Activated T-cell treated with anti-CD3 and anti-CD28 coated beads, Interleukin-2, amount 50 U/mL, for 4 hours (primary cell): ENCODE measurements at regions not wholly inside any gene's neighbourhood (a gene's known extent, or its start where the extent isn't known, plus 50 kb on each side); places are given as distances from the start of the nearest gene placed in this dataset.
"Not testable (repeated sequence)": the region's sequence is repeated elsewhere in the genome, so short reads cannot be mapped to it uniquely, and the experiment has no call there.

Experiments
- ATAC-seq, 2 donors: fragments of 200-7000 bp; cut with Tn5 transposase; one replicate each; pipeline ENCODE4 v1.10.0; 2021
- DNase-seq: peaks from one replicate; pipeline ENCODE4 v3.0.0-alpha.2; 2020
- H3K27me3 Mint-ChIP-seq: one replicate; pipeline ENCODE4 v1.8.0; 2021; ENCODE audit warnings: low read depth, mixed read lengths
- H3K36me3 Mint-ChIP-seq: one replicate; pipeline ENCODE4 v1.8.0; 2022; ENCODE audit warnings: mixed read lengths; ENCODE audit not compliant: insufficient read depth
- H3K4me1 Mint-ChIP-seq: one replicate; pipeline ENCODE4 v1.8.0; 2021; ENCODE audit warnings: low read depth, mixed read lengths
- H3K4me3 Mint-ChIP-seq: one replicate; pipeline ENCODE4 v1.8.0; 2021; ENCODE audit warnings: mild to moderate bottlenecking, moderate library complexity, mixed read lengths
- H3K9me3 Mint-ChIP-seq: one replicate; pipeline ENCODE4 v1.8.0; 2021; ENCODE audit warnings: mixed read lengths

DNA sequence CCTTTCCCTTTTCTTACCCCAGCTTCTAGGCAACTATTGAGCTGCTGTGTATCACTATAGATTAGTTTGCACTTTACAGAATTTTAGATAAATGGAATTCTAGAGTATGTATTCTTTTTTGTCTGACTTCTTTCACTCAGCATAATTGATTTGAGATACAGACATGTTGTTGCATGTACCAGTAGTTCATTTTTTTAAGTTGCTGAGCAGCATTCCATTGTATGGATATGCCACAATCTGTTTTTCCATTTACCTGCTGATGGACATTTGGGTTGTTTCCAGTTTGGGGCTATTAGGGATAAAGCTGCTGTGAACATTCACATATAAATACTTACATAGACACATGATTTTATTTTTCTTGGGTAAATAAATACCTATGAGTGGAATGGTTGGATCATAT lies 135.7 kb downstream of the IGF1 start:
- H3K27me3 Mint-ChIP-seq: no peaks in the 10 kb centered on the region
- DNase-seq (no peak), ATAC-seq (no peak)
- no peaks in the 10 kb centered on the region for H3K4me1 Mint-ChIP-seq
- no peaks in the 10 kb centered on the region for H3K9me3 Mint-ChIP-seq
- H3K36me3 Mint-ChIP-seq: no peaks in the 10 kb centered on the region
- H3K4me3 Mint-ChIP-seq: no peak overlapping the region

DNA sequence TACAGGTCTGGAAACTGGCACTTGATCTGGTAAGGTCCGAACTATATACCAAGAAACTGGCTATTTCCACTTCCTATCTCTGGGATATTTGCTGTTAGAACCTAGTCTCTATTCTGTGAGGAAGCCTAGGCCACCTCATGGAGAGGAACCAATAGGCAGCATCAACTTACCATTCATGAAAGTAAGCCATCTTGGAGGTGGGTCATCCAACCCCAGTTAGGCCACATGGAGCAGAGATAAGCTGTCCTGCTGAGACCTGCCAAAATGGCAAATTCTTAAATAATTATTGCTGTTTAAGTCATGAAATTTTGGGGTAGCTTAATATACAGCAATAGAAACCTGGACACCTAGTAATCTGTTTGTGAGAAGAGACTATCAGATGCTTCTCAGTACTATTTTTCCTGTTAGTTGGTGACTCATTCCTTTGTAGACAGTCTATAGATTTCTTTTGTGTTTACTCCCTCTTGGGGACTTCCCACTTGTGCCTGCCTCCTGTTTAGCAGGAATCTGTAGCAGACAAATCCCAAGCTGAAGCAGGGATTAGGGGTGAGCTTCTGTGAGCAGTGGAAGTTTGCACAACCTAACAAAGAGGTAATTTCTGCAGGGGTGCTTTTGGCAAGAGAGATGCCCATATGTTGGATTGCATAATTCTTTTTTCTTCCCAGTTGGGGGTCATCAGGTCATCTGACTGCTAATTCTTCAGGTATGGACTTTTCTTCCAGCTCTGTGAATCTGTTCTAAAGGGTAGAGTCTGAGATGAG lies 136.8 kb downstream of the IGF1 start:
- Mint-ChIP-seq H3K9me3 (no peaks in the 10 kb centered on the region), H3K4me3 (no peak overlapping the region), H3K36me3 (no peaks in the 10 kb centered on the region), H3K4me1 (no peaks in the 10 kb centered on the region), H3K27me3 (no peaks in the 10 kb centered on the region)
- no peak for ATAC-seq
- DNase-seq: no peak

DNA sequence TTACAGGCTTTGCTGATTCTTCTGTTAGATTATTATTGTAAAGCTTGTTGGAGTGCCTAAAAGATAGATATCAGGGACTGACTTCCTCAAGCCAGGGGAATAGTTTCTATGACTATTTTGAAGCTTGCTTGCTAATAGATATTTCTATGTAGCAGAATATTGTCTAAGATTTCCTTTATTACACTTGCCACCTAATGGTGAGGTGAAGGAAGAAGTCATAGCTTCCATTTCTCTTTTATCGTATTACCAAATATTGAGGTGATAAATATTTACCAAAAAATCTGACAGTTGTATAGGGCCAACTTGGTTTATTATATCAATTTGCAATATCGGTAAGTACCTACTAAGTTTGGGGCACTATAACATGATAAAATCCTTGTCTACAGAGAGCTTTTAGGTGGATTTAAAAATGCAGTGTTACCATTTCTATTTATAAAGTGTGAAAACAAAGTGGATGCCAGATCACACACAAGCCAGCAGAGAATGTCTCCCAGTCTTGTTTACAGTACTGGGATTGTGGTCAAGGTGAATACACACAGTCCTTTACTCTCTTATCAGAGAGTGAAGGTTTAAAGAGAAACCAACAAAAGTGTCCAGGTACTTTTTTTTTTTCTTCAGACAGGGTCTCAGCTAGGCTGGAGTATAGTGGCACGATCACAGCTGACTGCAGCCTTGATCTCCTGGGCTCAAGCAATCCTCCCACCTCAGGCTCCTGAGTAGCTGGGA lies 137.9 kb downstream of the IGF1 start:
- no peaks in the 10 kb centered on the region for H3K9me3 Mint-ChIP-seq
- H3K4me3 Mint-ChIP-seq: no peak overlapping the region
- no peaks in the 10 kb centered on the region for H3K4me1 Mint-ChIP-seq
- no peaks in the 10 kb centered on the region for H3K36me3 Mint-ChIP-seq
- ATAC-seq (no peak), DNase-seq (no peak)
- H3K27me3 Mint-ChIP-seq: peaks cover 3% of the 10 kb centered on the region

DNA sequence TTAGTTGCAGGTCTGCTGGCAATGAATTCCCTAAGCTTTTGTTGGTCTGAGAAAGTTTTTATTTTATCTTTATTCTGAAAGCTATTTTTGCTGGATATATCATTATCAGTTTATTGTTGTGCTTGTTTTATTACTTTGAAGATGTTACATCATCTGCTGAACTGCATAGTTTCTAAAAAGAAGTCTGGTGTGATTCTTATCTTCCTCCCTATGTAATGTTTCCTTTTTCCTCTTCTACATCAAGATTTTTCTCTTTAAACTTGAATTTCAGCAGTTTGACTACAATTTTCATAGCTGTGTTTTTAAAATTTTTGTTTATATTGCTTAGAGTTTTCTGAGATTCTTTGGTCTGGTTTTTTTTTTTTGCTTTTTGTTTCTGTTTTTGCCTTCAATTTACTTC lies 137.1 kb upstream of the PMCH start:
- Mint-ChIP-seq H3K4me3 (no peak overlapping the region), H3K4me1 (no peaks in the 10 kb centered on the region), H3K9me3 (peaks cover 6% of the 10 kb centered on the region), H3K27me3 (peaks cover 6% of the 10 kb centered on the region), H3K36me3 (no peaks in the 10 kb centered on the region)
- no peak for DNase-seq
- ATAC-seq: no peak

DNA sequence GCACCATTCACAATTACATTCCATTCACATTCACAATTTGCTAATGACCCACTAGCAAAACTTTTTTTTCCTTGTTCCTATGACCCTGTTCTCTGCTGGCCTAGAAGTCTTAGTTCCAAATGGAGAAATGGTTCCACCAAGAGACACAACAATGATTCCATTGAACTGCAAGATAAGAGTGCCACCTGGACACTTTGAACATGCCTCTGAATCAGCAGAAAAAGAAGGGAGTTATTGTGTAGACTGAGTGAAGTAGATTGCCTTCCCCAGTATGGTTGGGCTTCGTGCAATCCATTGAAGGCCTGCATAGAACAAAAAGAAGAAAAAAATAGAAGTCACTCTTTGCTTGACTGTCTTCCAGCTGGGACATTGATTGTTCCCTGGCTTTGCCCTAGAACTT lies 133.8 kb upstream of the PMCH start:
- H3K27me3 Mint-ChIP-seq: peaks cover 4% of the 10 kb centered on the region
- no peak for DNase-seq
- no peaks in the 10 kb centered on the region for H3K4me1 Mint-ChIP-seq
- no peak for ATAC-seq
- peaks cover 6% of the 10 kb centered on the region for H3K9me3 Mint-ChIP-seq
- no peak overlapping the region for H3K4me3 Mint-ChIP-seq
- no peaks in the 10 kb centered on the region for H3K36me3 Mint-ChIP-seq

DNA sequence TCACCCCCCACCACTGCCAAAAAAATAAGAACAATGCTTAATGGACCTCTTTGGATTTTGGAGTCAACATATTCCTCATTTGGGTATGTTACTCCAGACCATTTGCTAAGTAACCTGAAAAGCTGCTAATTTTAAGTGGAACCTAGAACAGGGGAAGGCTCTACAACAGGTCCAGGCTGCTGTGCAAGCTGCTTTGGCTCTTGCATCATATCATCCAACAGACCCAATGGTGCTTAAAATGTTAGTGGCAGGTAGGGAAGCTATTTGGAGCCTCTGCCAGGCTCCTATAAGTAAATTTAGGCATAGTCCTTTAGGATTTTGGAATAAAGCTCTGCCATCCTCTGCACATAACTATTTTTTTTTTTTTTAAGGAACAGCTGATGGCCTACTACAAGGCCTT lies 132.2 kb upstream of the PMCH start:
- no peak overlapping the region for H3K4me3 Mint-ChIP-seq
- no peaks in the 10 kb centered on the region for H3K9me3 Mint-ChIP-seq
- peaks cover 6% of the 10 kb centered on the region for H3K27me3 Mint-ChIP-seq
- no peaks in the 10 kb centered on the region for H3K36me3 Mint-ChIP-seq
- ATAC-seq (no peak), DNase-seq (no peak)
- H3K4me1 Mint-ChIP-seq: no peaks in the 10 kb centered on the region

DNA sequence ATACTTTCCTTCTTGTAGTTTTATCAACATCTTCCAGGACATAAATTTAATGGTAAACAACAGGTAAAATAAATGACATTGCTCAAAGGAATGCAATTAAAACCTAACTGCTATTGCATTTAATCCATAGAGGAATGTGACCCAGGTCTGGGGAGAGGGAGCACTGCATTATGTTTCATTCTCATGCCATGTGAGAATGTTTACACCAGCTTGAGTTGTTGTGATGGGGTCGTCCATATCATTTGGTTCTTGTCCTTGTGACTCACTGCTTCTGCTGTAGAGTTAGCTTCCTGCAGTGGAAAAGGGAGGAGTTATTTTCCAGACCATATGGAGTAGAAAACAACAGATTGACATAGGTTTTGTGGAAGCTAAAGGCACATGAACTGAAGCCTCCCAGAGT lies 129.3 kb upstream of the PMCH start:
- H3K9me3 Mint-ChIP-seq: no peaks in the 10 kb centered on the region
- ATAC-seq (no peak), DNase-seq (no peak)
- peaks cover 6% of the 10 kb centered on the region for H3K27me3 Mint-ChIP-seq
- H3K36me3 Mint-ChIP-seq: no peaks in the 10 kb centered on the region
- no peaks in the 10 kb centered on the region for H3K4me1 Mint-ChIP-seq
- H3K4me3 Mint-ChIP-seq: no peak overlapping the region

DNA sequence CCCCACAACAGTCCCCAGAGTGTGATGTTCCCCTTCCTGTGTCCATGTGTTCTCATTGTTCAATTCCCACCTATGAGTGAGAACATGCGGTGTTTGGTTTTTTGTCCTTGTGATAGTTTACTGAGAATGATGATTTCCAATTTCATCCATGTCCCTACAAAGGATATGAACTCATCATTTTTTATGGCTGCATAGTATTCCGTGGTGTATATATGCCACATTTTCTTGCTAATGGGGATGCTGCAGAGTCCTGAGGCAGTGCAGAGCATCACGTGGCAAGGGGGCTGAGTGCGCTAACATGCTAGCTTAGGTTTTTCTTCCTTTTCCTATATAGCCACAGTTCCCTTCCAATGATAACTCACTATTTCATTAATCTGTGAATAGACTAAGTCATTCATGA lies 127.5 kb upstream of the PMCH start:
- H3K9me3 Mint-ChIP-seq, H3K27me3 Mint-ChIP-seq, H3K4me1 Mint-ChIP-seq, H3K36me3 Mint-ChIP-seq, ATAC-seq, DNase-seq, H3K4me3 Mint-ChIP-seq: not testable (repeated sequence)

DNA sequence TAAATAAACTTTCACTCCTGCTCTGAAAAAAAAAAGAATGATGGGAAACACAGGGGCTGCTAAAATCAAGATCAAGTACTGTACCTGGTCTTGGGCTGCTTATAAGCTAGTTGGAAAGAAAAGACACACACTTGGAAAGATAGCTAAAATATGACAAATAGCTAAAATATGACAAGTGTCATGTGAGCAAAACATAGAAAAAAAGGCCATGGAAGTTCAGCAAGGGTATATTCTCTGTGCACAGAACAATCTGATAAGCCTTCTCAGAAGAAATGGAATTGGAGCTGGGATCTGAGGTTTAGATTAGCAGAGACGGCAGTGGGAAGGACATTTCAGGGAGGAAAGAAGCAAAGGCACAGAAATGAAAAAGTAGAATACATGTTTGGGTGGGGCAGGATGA lies 126.2 kb upstream of the PMCH start:
- ATAC-seq: no peak
- Mint-ChIP-seq H3K9me3 (no peaks in the 10 kb centered on the region), H3K36me3 (no peaks in the 10 kb centered on the region), H3K4me1 (no peaks in the 10 kb centered on the region), H3K27me3 (peaks cover 6% of the 10 kb centered on the region), H3K4me3 (no peak overlapping the region)
- no peak for DNase-seq

DNA sequence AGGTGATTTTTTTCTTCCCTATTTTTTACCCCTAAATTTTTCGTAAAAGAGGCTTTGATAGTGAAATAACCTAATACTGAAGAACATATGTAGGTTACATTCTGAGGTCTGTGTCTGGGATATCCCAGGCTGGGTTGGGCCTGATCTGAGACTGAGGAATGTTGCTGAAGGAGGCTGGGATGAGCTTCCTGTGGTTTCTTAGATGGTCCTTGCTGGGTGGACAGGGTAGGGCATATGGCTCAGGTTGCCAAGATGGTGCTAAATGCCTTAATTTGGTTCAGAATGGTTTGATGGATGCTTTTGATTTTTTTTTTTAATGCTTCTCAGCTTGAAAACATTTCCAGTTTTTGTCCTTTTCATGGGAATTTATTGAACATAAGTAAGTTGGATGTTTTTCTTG lies 124.6 kb upstream of the PMCH start:
- ATAC-seq: no peak
- no peak overlapping the region for H3K4me3 Mint-ChIP-seq
- DNase-seq: no peak
- no peaks in the 10 kb centered on the region for H3K36me3 Mint-ChIP-seq
- H3K4me1 Mint-ChIP-seq: no peaks in the 10 kb centered on the region
- H3K9me3 Mint-ChIP-seq: no peaks in the 10 kb centered on the region
- peaks cover 2% of the 10 kb centered on the region for H3K27me3 Mint-ChIP-seq

DNA sequence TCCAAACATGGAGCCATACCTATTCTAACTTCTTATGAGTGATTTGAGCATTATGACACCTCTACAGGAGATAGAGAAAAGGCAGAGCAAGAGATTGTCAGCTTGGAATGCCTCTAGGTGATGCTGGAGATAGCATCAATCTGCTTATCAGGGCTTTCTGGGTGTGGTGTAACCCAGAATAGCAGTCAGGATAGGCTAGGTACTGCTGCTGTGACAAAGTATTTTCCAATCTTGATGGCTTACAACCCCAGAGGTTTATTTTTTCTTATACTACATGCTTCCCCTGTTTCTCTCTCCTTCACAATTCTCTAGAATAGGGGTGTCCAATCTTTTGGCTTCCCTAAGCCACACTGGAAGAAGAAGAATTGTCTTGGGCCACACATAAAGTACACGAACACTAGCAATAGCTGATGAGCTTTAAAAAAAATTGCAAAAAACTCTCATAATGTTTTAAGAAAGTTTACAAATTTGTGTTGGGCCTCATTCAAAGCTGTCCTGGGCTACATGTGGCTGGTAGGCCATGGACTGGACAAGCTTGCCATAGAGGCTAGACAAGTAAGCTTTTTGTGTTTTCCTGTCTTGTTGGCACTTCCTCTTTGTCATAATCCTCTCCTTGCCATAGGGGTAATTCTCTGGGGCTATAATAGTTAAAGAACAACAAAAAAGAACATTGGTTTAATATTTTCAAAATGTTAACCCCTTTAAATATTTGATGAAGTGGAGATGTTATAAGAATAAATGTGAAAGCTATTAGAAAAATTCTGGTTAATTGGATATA lies 123.9 kb upstream of the PMCH start:
- H3K9me3 Mint-ChIP-seq: no peaks in the 10 kb centered on the region
- ATAC-seq: no peak
- H3K27me3 Mint-ChIP-seq: peaks cover 2% of the 10 kb centered on the region
- no peaks in the 10 kb centered on the region for H3K4me1 Mint-ChIP-seq
- H3K36me3 Mint-ChIP-seq: no peaks in the 10 kb centered on the region
- DNase-seq: no peak
- H3K4me3 Mint-ChIP-seq: no peak overlapping the region

DNA sequence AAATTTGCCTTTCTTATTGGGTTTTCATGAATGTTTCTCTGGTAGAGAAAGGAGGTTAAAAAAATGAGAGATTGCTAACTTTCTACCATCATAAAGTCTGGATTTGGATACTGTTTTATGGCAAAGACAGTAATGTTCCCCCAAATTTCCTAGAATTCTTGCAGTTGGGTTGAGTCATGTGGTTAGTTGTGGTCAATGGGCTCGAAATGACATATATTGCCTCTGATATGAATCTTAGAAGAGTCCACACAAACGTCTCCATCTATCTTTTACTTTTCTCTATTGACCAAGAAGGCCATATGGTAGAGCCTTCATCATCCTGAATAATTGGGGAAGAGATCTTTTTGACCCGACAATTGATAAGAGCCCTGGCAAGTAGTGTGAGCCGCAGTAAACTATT lies 119.5 kb upstream of the PMCH start:
- Mint-ChIP-seq H3K4me3 (no peak overlapping the region), H3K27me3 (peaks cover 2% of the 10 kb centered on the region), H3K9me3 (no peaks in the 10 kb centered on the region), H3K4me1 (no peaks in the 10 kb centered on the region), H3K36me3 (no peaks in the 10 kb centered on the region)
- no peak for ATAC-seq
- DNase-seq: no peak

DNA sequence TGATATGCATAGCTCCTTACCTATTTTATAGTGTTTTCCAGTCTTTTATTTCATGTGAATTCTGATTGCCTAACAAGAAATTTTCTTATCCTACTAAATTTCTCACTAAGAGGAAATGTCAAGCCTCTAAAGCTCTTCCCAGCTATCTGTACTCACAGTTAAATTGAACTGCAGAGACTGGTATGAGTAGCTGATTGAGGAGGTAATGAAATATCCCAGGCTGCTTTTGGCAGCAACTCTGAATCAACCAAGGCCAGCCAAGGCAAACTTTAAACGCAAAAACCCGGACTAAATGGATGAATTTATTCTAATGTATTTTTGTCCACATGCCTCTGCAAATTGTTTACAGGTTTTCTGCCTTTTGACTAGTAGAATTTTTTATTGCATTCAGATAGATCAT lies 119.1 kb upstream of the PMCH start:
- ATAC-seq (no peak), DNase-seq (no peak)
- Mint-ChIP-seq H3K4me3 (no peak overlapping the region), H3K9me3 (no peaks in the 10 kb centered on the region), H3K4me1 (no peaks in the 10 kb centered on the region), H3K27me3 (peaks cover 2% of the 10 kb centered on the region), H3K36me3 (no peaks in the 10 kb centered on the region)

DNA sequence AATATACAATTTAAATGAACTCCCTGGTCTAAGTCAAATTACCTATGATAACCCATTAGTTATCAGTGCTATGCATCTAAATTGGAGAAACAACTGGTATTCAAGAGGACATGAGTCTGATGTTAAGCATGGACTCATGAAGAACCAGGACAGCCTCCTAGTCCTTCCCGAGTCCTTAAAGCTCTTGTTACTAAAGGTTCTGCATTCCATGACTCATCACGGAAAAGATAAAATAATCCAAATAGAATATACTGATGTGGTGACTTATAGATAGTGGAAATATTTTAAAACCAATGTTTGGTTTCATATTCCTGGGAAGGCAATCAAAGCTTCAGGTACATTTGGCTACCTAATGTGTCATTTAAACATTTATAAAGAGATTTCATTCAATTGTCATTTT lies 117.2 kb upstream of the PMCH start:
- H3K4me1 Mint-ChIP-seq: no peaks in the 10 kb centered on the region
- H3K4me3 Mint-ChIP-seq: no peak overlapping the region
- ATAC-seq (no peak), DNase-seq (no peak)
- no peaks in the 10 kb centered on the region for H3K9me3 Mint-ChIP-seq
- peaks cover 2% of the 10 kb centered on the region for H3K27me3 Mint-ChIP-seq
- H3K36me3 Mint-ChIP-seq: no peaks in the 10 kb centered on the region
